AG04450 (cell line): ENCODE measurements at regions not wholly inside any gene's neighbourhood (a gene's known extent, or its start where the extent isn't known, plus 50 kb on each side); places are given as distances from the start of the nearest gene placed in this dataset.

ENCODE experiments used
- CTCF ChIA-PET: fragments of 300-600, 350-600 bp; formaldehyde crosslinking; extraction: SDS; loops from one replicate; lab custom pipeline; 2022; ENCODE audit warnings: antibody characterized with exemption, inconsistent platforms; lab: Charles Lee
- POLR2A ChIA-PET: fragments of 350-600 bp; formaldehyde crosslinking; extraction: SDS; loops from one replicate; lab custom pipeline; 2021; ENCODE audit warnings: antibody characterized with exemption, inconsistent platforms; lab: Yijun Ruan, JAX
- DNase-seq: peaks from one replicate; pipeline ENCODE4 v3.0.0-alpha.2; 2011; ENCODE audit warnings: low read depth, low spot score
- H3K27ac ChIP-seq: one replicate; pipeline ENCODE4 v1.5.1; 2012; ENCODE audit warnings: low read depth, low read length, control low read depth
- H3K27me3 ChIP-seq: one replicate; pipeline ENCODE4 v1.6.0; 2012; ENCODE audit warnings: low read length; ENCODE audit not compliant: control insufficient read depth, insufficient read depth
- H3K4me3 ChIP-seq: 2 replicates; pipeline ENCODE4 v1.5.1; 2011; ENCODE audit warnings: mild to moderate bottlenecking, low read depth, low read length, control low read depth
- H3K9me3 ChIP-seq: 2 replicates; pipeline ENCODE4 v1.5.1; 2012; ENCODE audit warnings: low read length; ENCODE audit not compliant: control insufficient read depth, insufficient read depth
- TF ChIP-seq, protein P1 (sequence below): IDR thresholded peaks from 2 replicates; pipeline ENCODE4 v1.5.1; 2011; ENCODE audit warnings: low read depth, low read length, control low read depth, inconsistent platforms

DNA sequence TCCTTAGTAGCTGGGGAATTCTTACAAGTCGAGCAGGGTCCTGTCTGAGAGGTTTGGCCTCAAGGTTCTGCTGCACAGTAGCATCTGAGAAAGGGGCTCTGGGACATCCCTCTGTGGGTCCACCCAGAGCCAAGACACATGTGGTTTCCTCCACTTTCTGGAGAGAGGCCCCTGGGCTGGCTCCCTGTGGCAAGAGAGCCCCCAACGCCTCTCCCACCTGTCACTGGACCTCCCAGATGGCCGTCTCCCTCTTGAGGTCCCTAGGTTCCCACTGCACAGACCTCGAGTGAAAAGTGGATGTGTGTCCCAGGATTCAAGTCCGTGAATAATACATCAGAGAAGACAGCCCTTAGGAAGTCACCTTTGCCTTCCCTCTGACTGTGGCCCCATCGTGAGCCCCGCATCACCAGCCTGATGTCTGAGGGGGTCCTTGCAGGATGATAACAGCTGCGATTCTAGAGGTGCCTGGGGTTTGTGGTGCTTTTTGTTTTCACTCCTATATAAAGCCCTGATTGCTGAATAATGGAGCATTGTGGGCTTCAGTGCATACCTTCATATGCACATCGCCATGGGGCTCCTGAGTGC, 319.0 kb downstream of the GLRX3 start:
- CTCF ChIA-PET = no interaction called here
- TF ChIP-seq, protein P1, sequence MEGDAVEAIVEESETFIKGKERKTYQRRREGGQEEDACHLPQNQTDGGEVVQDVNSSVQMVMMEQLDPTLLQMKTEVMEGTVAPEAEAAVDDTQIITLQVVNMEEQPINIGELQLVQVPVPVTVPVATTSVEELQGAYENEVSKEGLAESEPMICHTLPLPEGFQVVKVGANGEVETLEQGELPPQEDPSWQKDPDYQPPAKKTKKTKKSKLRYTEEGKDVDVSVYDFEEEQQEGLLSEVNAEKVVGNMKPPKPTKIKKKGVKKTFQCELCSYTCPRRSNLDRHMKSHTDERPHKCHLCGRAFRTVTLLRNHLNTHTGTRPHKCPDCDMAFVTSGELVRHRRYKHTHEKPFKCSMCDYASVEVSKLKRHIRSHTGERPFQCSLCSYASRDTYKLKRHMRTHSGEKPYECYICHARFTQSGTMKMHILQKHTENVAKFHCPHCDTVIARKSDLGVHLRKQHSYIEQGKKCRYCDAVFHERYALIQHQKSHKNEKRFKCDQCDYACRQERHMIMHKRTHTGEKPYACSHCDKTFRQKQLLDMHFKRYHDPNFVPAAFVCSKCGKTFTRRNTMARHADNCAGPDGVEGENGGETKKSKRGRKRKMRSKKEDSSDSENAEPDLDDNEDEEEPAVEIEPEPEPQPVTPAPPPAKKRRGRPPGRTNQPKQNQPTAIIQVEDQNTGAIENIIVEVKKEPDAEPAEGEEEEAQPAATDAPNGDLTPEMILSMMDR = no peak
- POLR2A ChIA-PET = no interaction called here
- Histone ChIP-seq H3K27me3 (no peaks in the 10 kb centered on the region), H3K4me3 (no peak overlapping the region), H3K27ac (no peak overlapping the region), H3K9me3 (peaks cover 61% of the 10 kb centered on the region)
- no peak for DNase-seq

DNA sequence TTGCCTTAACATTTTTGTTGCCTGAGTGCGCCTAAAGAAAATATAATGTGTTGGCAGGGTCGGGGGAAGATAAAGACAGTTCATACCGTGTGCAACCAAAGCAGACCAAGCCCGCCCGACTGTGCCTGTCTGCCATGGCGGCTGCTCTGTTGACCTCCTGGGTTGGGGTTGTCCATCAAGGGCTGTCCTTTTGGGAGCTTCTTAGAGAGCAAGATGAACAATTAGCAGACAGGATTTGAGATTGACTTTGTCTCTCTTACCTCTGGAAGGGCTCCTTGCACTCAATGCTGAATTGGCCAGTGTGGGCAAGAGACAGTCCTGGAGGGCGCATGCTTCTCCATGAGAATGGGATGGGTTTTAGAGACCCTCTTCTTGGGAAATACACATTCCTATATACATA, 319.6 kb downstream of the GLRX3 start:
- Histone ChIP-seq H3K27ac (no peak overlapping the region), H3K9me3 (peaks cover 62% of the 10 kb centered on the region), H3K4me3 (no peak overlapping the region), H3K27me3 (no peaks in the 10 kb centered on the region)
- no peak for DNase-seq
- ChIA-PET CTCF (no interaction called here), POLR2A (no interaction called here)
- TF ChIP-seq, protein P1 = no peak

DNA sequence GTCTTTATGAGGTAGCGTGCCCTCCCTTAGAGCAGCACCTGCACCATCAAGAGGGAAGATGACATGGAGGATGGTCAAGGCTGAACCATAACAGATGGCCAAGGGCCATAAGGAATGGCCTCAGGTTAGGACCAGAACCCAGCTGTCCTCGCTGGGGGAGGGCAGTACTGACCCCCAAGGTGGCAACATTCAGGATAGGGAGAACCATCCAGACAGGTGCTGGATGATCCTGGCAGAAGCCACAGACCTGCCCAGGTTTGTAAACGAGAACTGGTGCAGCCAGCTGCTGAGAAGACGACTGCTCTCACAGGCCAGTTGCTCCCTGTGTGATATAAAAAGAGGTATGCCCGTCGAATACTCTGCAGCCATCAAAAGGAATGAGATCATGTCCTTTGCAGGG, 320.4 kb downstream of the GLRX3 start:
- Histone ChIP-seq H3K27ac (no peak overlapping the region), H3K9me3 (peaks cover 67% of the 10 kb centered on the region), H3K4me3 (no peak overlapping the region), H3K27me3 (no peaks in the 10 kb centered on the region)
- ChIA-PET CTCF (no interaction called here), POLR2A (no interaction called here)
- no peak for DNase-seq
- TF ChIP-seq, protein P1 = no peak

DNA sequence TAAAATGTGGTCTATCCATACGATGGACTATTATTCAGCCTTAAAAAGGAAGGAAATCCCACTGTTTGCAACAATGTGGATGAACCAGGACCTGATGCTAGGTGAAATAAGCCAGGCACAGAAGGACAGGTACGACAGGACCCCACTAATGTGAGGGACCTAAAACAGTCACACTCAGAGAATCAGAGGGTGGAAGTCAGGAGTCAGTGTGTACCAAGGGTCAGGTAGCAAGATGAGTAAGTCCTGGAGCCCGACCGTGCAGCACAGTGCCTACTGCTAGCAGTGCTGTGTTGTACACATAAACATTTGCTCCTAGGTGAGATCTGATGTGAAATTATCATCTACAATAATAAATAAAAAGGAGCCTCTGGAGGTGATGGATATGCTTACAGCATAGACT, 322.3 kb downstream of the GLRX3 start:
- TF ChIP-seq, protein P1 = no peak
- ChIA-PET POLR2A (no interaction called here), CTCF (no interaction called here)

DNA sequence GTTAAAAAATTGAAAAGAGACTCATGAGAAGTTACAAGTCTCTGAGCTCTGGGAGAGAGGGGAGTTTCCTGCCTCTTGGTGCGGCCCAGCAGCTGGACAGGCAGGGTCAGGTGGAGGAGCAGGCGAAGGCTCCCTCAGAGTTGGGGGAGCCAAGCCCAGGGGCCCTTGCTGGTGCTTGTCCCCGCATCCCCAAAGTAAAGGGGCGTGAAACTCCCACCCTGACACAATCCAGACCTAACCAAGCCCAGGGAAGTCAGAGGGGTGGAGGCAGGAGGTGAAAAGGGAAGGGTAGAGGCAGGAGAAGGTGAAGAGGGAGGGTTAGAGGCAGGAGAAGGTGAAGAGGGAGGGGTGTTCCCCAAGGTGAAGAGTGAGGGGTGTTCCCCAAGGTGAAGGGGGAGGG, 322.8 kb downstream of the GLRX3 start:
- TF ChIP-seq, protein P1 = no peak
- no peak for DNase-seq
- no peaks in the 10 kb centered on the region for H3K27me3 ChIP-seq
- ChIA-PET CTCF (no interaction called here), POLR2A (no interaction called here)
- H3K9me3 ChIP-seq = peaks cover 62% of the 10 kb centered on the region
- no peak overlapping the region for H3K27ac ChIP-seq
- H3K4me3 ChIP-seq = no peak overlapping the region

More for the DNA sequence above, 322.3 kb downstream of the GLRX3 start:
- DNase-seq = no peak
- Histone ChIP-seq H3K27me3 (no peaks in the 10 kb centered on the region), H3K27ac (no peak overlapping the region), H3K9me3 (peaks cover 62% of the 10 kb centered on the region), H3K4me3 (no peak overlapping the region)
